IPS-15b (cell line): ENCODE measurements at regions not wholly inside any gene's neighbourhood (a gene's known extent, or its start where the extent isn't known, plus 50 kb on each side); places are given as distances from the start of the nearest gene placed in this dataset.

Experiments used
- H3K27me3 ChIP-seq: one replicate; pipeline ENCODE4 v1.6.1; 2013; ENCODE audit warnings: low read length; ENCODE audit not compliant: control insufficient read depth, insufficient read depth
- H3K36me3 ChIP-seq: one replicate; pipeline ENCODE4 v1.6.1; 2013; ENCODE audit warnings: low read length; ENCODE audit not compliant: control insufficient read depth, insufficient read depth
- H3K4me1 ChIP-seq: one replicate; pipeline ENCODE4 v1.6.1; 2013; ENCODE audit warnings: mild to moderate bottlenecking, low read length; ENCODE audit not compliant: control insufficient read depth, insufficient read depth
- H3K4me3 ChIP-seq: one replicate; pipeline ENCODE4 v1.5.1; 2013; ENCODE audit warnings: low read depth, low read length
- H3K9ac ChIP-seq: one replicate; pipeline ENCODE4 v1.6.1; 2013; ENCODE audit warnings: low read depth, mild to moderate bottlenecking, low read length
- H3K9me3 ChIP-seq: one replicate; pipeline ENCODE4 v1.6.1; 2013; ENCODE audit warnings: mild to moderate bottlenecking, low read length; ENCODE audit not compliant: control insufficient read depth, insufficient read depth

- Histone ChIP-seq H3K36me3 (no peaks in the 10 kb centered on the region), H3K9me3 (no peaks in the 10 kb centered on the region), H3K4me1 (no peaks in the 10 kb centered on the region), H3K27me3 (no peaks in the 10 kb centered on the region), H3K9ac (no peak overlapping the region), H3K4me3 (no peak overlapping the region)
Observed at GRCh38 chr21:36641346-36641745, 57.6 kb upstream of the SIM2 start.

DNA sequence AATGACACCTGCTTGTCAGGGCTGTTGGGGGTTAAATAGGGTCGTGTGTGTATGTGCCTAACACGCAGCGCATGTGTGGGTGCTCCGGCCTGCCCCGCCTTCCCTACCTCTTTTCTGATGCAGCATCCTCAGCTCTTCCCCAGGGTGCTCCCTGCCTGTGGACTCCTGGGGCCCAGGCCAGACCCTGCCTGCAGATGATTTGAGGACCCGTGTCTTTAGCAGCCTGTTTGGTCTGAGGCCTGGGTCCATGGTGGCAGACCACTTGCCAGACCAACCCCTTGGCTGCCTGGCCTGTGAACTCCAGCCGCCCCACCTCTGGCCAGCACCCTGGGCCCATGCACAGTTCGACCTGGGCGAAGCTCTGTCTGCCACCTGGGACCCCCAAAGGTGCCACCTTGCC is 57.0 kb upstream of the SIM2 start:
- Histone ChIP-seq H3K4me1 (no peaks in the 10 kb centered on the region), H3K9ac (no peak overlapping the region), H3K4me3 (no peak overlapping the region), H3K27me3 (no peaks in the 10 kb centered on the region), H3K36me3 (no peaks in the 10 kb centered on the region), H3K9me3 (no peaks in the 10 kb centered on the region)

GRCh38 chr21:36642777-36643176 is 56.1 kb upstream of the SIM2 start:
- no peaks in the 10 kb centered on the region for H3K9me3 ChIP-seq
- H3K9ac ChIP-seq = no peak overlapping the region
- peaks cover 3% of the 10 kb centered on the region for H3K4me1 ChIP-seq
- H3K27me3 ChIP-seq = peaks cover 2% of the 10 kb centered on the region
- H3K36me3 ChIP-seq = no peaks in the 10 kb centered on the region
- no peak overlapping the region for H3K4me3 ChIP-seq

DNA sequence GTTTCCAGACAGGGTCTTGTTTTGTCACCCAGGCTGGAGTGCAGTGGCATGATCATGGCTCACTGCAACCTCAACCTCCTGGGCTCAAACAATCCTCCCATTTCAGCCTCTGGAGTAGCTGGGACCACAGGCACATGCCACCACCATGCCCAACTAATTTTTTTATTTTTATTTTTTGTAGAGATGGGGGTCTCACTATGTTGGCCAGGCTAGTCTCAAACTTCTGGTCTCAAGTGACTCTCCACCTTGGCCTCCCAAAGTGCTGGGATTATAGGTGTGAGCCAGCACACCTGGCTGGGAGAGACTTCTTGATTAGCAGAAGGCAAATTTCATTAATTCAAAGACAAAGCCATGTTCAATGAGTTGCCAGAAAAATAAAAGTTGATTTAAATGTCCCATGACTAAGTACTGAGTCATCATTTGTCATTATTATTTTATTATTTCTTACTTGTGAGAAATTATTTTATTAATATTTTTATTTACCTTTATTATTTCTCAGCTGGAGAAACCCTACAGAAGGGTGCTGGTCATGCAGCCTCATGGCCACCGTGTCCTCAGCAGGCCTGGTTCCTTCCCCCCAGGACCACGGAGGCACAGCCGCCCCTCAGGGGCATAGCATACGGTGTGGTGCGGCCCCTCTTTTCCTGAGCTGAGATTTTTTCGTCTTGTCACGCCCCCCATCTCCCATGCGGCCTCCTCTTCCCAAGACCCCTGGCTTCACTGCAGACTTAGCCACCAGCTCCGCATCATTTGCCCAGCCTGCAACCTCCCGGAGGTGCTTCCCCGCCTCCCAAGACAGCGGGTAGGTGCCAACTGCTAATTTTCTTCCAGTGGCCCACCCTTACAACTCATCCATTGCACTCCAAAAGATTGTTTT is 55.3 kb upstream of the SIM2 start:
- no peak overlapping the region for H3K9ac ChIP-seq
- no peaks in the 10 kb centered on the region for H3K36me3 ChIP-seq
- no peaks in the 10 kb centered on the region for H3K9me3 ChIP-seq
- H3K4me1 ChIP-seq = peaks cover 3% of the 10 kb centered on the region
- H3K27me3 ChIP-seq = peaks cover 4% of the 10 kb centered on the region
- no peak overlapping the region for H3K4me3 ChIP-seq

- no peak overlapping the region for H3K9ac ChIP-seq
- H3K36me3 ChIP-seq = no peaks in the 10 kb centered on the region
- H3K4me3 ChIP-seq = no peak overlapping the region
- peaks cover 3% of the 10 kb centered on the region for H3K4me1 ChIP-seq
- H3K9me3 ChIP-seq = no peaks in the 10 kb centered on the region
- peaks cover 4% of the 10 kb centered on the region for H3K27me3 ChIP-seq
Observed at GRCh38 chr21:36646011-36646410, 52.9 kb upstream of the SIM2 start.

DNA sequence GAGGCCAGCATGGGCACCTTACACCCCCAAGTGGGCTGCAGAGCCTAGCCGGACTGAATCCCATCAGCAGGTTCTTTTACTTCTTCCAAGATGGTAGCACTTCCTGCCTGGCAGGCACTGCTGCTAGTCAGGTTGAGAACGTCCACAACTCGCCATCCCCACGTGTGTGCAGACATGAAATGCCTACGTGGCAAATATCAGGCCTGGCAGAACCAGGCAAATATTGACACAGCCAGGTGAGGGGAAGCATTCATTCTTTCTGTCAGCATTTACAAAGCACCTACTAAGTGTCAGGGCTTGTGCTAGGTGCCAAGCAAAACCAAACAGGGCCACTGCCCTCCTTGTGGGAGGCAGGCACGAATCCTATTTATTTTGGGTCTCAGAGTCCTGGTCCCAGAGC is 52.3 kb upstream of the SIM2 start:
- Histone ChIP-seq H3K9me3 (no peaks in the 10 kb centered on the region), H3K4me3 (no peak overlapping the region), H3K4me1 (peaks cover 3% of the 10 kb centered on the region), H3K9ac (no peak overlapping the region), H3K36me3 (no peaks in the 10 kb centered on the region), H3K27me3 (peaks cover 4% of the 10 kb centered on the region)

DNA sequence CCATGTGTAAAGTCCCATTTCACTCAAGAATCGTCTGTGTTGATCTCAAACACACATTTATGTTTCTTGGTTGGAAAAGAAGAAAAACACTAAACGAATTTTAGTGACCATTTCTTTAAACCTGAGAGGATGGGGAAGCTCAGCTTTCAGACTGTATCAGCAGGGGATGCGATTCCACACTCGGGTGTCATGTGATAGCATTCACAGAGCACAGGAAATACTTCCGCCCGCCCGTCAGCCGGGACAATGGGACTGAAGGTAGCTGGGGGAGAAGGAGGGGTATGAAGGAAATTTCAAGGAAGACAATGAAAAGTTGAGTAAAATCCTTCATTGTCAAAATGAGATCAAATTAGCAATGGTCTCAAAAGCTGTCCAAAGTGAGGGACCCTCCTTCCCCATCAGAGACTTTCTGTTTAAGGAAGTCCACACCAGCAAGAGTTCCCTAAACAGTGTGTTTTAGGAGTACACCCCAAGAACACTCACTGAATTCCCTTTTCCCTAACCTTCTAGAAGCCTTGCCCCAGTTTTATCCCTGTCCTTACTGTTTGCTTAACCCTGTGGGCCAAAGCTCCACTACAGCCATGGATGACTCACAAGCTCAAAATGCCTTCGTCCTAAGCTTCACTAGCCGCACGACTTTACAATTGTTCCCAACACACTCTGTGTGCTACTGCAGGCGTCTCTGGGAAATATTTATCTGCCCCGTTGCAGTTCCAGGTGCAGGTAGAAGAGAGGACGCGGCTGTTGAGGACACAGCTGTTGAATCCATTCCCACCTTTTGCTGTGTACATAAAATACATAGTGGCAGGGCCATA is 51.4 kb upstream of the SIM2 start:
- no peak overlapping the region for H3K9ac ChIP-seq
- H3K36me3 ChIP-seq = no peaks in the 10 kb centered on the region
- no peak overlapping the region for H3K4me3 ChIP-seq
- no peaks in the 10 kb centered on the region for H3K9me3 ChIP-seq
- peaks cover 3% of the 10 kb centered on the region for H3K4me1 ChIP-seq
- H3K27me3 ChIP-seq = peaks cover 4% of the 10 kb centered on the region
